OCI-LY7 (cell line): ENCODE measurements at regions not wholly inside any gene's neighbourhood (a gene's known extent, or its start where the extent isn't known, plus 50 kb on each side); places are given as distances from the start of the nearest gene placed in this dataset.

Experiments
- CTCF ChIP-seq: fragments of 200-600 bp; sonication (generic); conservative IDR thresholded peaks from 2 replicates; pipeline ENCODE4 v1.5.1; 2014; ENCODE audit warnings: mild to moderate bottlenecking, antibody characterized with exemption, low read length, moderate library complexity, mixed read lengths
- EZH2phosphoT487 ChIP-seq: fragments of 200-600 bp; sonication (generic); IDR thresholded peaks from 2 replicates; pipeline ENCODE4 v1.6.1; 2018; ENCODE audit warnings: low read depth, borderline replicate concordance, mild to moderate bottlenecking, mixed run types, antibody characterized with exemption, low read length, moderate library complexity, mixed read lengths

- TF ChIP-seq CTCF, result no peak
- no peak for TF ChIP-seq EZH2phosphoT487
Measured at GRCh38 chr20:39904476-39905112, 784.4 kb downstream of the MAFB start.
